ES-I3 (cell line): ENCODE measurements at regions not wholly inside any gene's neighbourhood (a gene's known extent, or its start where the extent isn't known, plus 50 kb on each side); places are given as distances from the start of the nearest gene placed in this dataset.

Source experiments
- H3K36me3 ChIP-seq: 2 replicates; pipeline ENCODE4 v1.6.1; 2013; ENCODE audit warnings: mild to moderate bottlenecking, low read length, control low read depth, moderate library complexity; ENCODE audit not compliant: insufficient read depth
- H3K4me1 ChIP-seq: 2 replicates; pipeline ENCODE4 v1.6.1; 2013; ENCODE audit warnings: mild to moderate bottlenecking, control low read depth, low read length; ENCODE audit not compliant: insufficient read depth
- H3K9ac ChIP-seq: 2 replicates; pipeline ENCODE4 v1.6.1; 2013; ENCODE audit warnings: low read depth, mild to moderate bottlenecking, low read length, moderate library complexity
- H3K9me3 ChIP-seq: 2 replicates; pipeline ENCODE4 v1.6.1; 2013; ENCODE audit warnings: mild to moderate bottlenecking, low read length, moderate library complexity; ENCODE audit not compliant: control insufficient read depth, insufficient read depth

DNA sequence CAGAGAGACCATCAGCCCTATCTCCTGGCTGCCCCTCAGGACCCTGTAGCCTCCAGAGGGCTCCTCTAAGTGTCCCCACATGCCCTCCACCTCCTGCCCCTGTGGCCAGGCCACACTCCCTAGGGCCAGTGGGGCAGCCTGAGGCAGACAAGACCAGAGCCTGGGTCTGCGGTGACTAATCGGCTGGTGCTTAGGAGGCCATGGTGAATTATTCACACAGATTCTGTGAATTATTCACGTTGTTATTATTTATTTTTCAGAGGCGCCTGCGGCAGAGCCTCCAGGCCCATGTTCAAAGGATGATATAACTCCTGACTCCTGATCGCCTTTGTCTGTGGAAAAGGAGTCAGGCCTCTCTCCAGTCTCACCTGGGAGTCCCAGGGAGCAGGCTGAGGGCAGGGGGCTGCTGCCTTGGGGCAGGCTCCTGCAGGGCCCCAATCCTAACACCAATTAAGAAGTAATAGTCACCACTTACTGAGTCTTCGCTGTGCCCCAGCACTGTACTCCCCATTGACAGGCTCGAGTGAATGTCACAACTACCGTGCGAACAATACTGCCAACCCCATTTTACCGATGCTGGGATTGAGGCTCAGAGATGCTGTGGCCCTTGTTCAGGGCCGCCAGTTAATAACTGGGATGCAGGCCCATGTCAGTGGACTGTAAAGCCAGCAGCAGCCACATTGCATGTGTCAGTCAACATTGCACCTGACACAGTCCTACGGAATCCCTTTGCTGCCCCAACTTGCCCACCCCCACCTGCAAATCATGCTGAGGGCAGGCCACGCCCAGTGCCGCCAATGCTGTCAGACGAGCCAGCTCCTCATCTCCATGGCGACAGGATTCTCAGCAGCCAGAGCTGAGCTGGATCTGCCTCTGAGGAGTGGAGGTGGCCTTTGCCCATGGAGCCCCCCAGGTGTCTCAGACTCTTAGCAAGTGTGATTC, 94.9 kb downstream of the PCDH1 start:
- no peak overlapping the region for H3K9ac ChIP-seq
- no peaks in the 10 kb centered on the region for H3K9me3 ChIP-seq
- no peaks in the 10 kb centered on the region for H3K36me3 ChIP-seq
- H3K4me1 ChIP-seq = peaks cover 21% of the 10 kb centered on the region

GRCh38 chr5:141781910-141782309, 96.3 kb downstream of the PCDH1 start:
- no peaks in the 10 kb centered on the region for H3K9me3 ChIP-seq
- H3K36me3 ChIP-seq = no peaks in the 10 kb centered on the region
- peaks cover 21% of the 10 kb centered on the region for H3K4me1 ChIP-seq
- H3K9ac ChIP-seq = no peak overlapping the region

DNA sequence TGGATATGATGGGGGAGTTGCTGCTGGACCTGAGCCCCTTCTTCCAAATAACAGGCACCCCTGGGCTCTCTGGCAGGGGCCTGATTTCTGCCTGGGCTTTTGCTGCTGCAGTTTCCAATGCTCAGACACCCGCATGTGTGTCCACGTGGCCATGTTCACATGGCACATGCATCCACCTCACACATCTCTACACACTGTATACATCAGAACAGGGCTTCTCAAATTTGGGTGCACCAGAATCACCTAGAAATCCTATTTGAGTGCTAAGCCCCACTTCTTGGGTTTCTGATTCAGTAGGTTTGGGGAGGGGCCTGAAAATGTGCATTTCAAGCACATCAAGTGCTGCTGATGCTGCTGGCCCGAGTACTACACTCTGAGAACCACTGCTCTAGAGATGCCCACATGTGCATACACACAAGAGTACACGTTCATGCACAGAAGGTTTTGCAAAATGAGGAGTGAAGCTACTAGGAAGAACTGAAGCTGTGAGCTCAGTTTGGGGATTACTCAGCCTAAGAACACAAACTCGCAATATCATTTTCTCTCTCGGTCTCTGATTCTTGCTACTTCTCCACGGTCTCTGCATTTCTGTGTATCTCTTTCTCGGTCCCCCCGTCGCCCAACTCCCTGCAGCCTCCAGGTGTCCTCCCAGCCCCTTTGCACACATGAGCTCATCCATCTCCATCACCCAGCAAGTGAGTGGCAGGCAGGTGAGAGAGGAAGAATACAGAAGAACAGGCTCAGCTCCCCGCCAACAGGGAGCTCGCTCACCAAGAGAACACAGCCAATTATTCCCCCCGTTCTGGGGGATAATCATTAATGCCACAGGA, 97.0 kb downstream of the PCDH1 start:
- Histone ChIP-seq H3K4me1 (peaks cover 21% of the 10 kb centered on the region), H3K9ac (no peak overlapping the region), H3K9me3 (no peaks in the 10 kb centered on the region), H3K36me3 (no peaks in the 10 kb centered on the region)

GRCh38 chr5:141780240-141780951, 97.8 kb downstream of the PCDH1 start:
- peaks cover 21% of the 10 kb centered on the region for H3K4me1 ChIP-seq
- H3K9ac ChIP-seq = no peak overlapping the region
- H3K9me3 ChIP-seq = no peaks in the 10 kb centered on the region
- H3K36me3 ChIP-seq = no peaks in the 10 kb centered on the region

- H3K36me3 ChIP-seq = no peaks in the 10 kb centered on the region
- H3K9me3 ChIP-seq = no peaks in the 10 kb centered on the region
- H3K4me1 ChIP-seq = peaks cover 21% of the 10 kb centered on the region
- H3K9ac ChIP-seq = no peak overlapping the region
Observed at GRCh38 chr5:141779503-141779973, 97.5 kb upstream of the ARAP3 start.

DNA sequence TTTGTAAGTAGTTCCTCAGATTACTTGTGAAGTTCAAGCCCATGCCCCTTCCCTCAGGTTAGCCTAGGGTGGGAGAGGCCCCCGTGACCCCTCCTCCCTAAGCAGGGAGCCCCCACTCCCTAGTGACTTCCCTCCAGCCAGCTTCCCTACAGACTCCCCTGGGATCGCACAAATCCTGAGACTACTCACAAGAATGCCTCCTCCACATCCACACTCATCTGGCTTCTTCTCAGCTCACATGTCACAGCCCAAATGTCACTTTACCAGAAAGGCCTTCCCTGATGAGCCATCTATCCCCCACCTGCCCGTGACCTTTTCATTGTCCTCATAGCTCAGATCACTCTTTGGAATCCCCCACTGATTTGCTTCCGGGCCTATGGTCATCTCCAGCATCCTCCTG, 96.7 kb upstream of the ARAP3 start:
- Histone ChIP-seq H3K36me3 (no peaks in the 10 kb centered on the region), H3K4me1 (peaks cover 27% of the 10 kb centered on the region), H3K9ac (no peak overlapping the region), H3K9me3 (no peaks in the 10 kb centered on the region)

- Histone ChIP-seq H3K4me1 (peaks cover 27% of the 10 kb centered on the region), H3K9ac (no peak overlapping the region), H3K36me3 (no peaks in the 10 kb centered on the region), H3K9me3 (no peaks in the 10 kb centered on the region)
Observed at GRCh38 chr5:141778206-141778605, 96.2 kb upstream of the ARAP3 start.

GRCh38 chr5:141777711-141778110, 95.7 kb upstream of the ARAP3 start:
- Histone ChIP-seq H3K36me3 (no peaks in the 10 kb centered on the region), H3K9me3 (no peaks in the 10 kb centered on the region), H3K4me1 (peaks cover 27% of the 10 kb centered on the region), H3K9ac (no peak overlapping the region)

GRCh38 chr5:141777130-141777529, 95.1 kb upstream of the ARAP3 start:
- peaks cover 27% of the 10 kb centered on the region for H3K4me1 ChIP-seq

DNA sequence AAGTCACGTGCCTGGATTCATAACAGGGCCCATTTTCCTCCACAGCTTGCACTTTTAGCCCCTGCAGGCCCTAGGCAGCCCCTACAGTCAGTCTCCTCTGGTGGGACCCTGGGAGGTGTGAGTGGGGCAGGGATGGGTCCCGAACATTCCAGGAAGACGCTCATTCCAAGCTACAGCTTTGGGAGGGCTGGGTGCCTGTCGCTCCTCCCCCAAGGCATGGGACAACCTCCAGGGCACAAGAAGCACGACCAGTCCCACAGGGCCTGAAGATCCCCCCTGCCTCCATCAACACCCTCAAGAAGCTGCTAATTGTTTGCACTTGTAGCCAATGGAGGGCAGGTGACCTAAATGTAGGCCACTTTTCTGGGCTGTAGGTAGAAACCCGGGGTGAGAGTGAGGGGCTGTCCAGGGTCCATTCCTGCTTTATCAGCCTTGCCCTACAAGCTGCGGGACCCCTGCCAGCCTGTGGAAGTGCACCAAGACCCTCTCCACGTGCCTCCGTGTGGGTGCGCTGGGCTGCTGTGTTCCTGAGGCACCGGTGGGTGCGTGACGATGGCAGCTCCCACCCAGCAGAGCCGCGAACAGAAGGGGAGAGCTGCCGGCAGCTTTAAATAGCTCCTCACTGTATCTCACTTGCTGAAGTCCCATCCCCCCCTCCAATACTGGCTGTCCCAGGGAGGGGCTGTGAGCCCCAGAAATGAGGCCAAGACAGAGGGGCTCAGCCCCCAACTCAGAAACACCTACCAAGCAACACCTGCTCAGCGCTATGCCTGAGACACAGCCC, 91.9 kb upstream of the ARAP3 start:
- no peaks in the 10 kb centered on the region for H3K9me3 ChIP-seq
- no peak overlapping the region for H3K9ac ChIP-seq
- peaks cover 24% of the 10 kb centered on the region for H3K4me1 ChIP-seq
- no peaks in the 10 kb centered on the region for H3K36me3 ChIP-seq

More at GRCh38 chr5:141777130-141777529, 95.1 kb upstream of the ARAP3 start:
- Histone ChIP-seq H3K9ac (no peak overlapping the region), H3K36me3 (no peaks in the 10 kb centered on the region), H3K9me3 (no peaks in the 10 kb centered on the region)

DNA sequence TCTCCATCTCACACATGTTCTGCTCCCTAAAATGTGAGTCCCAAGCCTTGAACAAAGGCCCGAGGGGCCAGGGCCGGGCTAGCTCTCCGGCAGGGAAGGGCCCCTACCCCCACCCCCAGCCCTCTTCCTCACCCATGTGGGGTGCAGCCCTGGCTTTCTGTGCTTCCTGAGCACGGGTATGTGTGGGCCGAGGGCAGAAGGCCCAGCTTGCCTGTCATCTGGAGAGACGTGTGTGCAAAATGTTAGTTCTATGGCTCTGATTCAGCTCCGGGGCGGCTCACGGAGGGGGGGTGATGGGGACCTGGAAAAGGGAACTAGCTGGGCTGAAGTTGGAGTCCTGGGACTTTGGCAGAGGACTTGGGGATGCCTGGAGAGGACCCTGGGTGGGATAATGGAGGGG, 90.3 kb upstream of the ARAP3 start:
- Histone ChIP-seq H3K4me1 (peaks cover 20% of the 10 kb centered on the region), H3K36me3 (no peaks in the 10 kb centered on the region), H3K9ac (no peak overlapping the region), H3K9me3 (no peaks in the 10 kb centered on the region)

DNA sequence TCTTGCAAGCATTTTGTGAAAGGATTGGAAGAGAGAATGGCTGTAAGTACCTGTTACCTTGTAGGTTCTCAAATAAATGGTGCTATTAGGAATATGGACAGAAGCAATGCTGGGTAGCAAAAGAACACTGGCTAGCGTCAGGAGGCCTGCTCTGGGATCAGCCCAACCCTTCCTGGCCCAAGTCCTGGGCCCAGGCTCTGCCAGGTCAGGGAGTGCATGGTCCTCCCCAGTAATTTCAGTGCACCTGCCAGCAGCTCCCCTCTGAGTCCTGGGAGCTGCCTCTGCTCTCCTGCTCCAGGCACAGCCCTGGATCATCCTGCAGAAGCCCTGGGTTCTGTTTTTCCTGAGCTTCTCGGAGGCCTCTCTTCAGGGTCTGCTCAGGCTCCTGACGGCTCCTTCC, 89.5 kb upstream of the ARAP3 start:
- no peaks in the 10 kb centered on the region for H3K9me3 ChIP-seq
- peaks cover 20% of the 10 kb centered on the region for H3K4me1 ChIP-seq

GRCh38 chr5:141771031-141771430, 89.0 kb upstream of the ARAP3 start:
- H3K9ac ChIP-seq = no peak overlapping the region
- H3K9me3 ChIP-seq = no peaks in the 10 kb centered on the region
- no peaks in the 10 kb centered on the region for H3K36me3 ChIP-seq
- H3K4me1 ChIP-seq = peaks cover 20% of the 10 kb centered on the region

More for the DNA sequence above, 89.5 kb upstream of the ARAP3 start:
- Histone ChIP-seq H3K36me3 (no peaks in the 10 kb centered on the region), H3K9ac (no peak overlapping the region)
